ENCODE measurements at regions not wholly inside any gene's neighbourhood (a gene's known extent, or its start where the extent isn't known, plus 50 kb on each side); places are given as distances from the start of the nearest gene placed in this dataset.

- no peak for TF ChIP-seq CTCF (IDR thresholded peaks at IDR 0.05)
- no peak for TF ChIP-seq POLR2A (IDR thresholded peaks at IDR 0.05)
- H3K36me3 ChIP-seq (replicated peaks in 1 of 2) = no peaks in the 10 kb centered on the region
- H3K4me3 ChIP-seq = no peak overlapping the region
- H3K9me3 ChIP-seq (replicated peaks in 1 of 3) = peaks cover 0 to 7% (median 0%) of the 10 kb centered on the region in 3 donors
- H3K4me1 ChIP-seq (replicated peaks in 1 of 2) = no peaks in the 10 kb centered on the region
- no peaks in the 10 kb centered on the region for H3K27me3 ChIP-seq
- WGBS, 4 donors = 89 to 94% (median 91%) methylated on average over 3 to 8 of the region's 8 CpGs
- no peak overlapping the region for H3K27ac ChIP-seq
- intact Hi-C loops (cut with DNase I) = no loop called here
- peak in 4 of 7 donors; percentile 13 to 35 (median 14) for DNase-seq
Observed at GRCh38 chr2:240226672-240227537, 86.4 kb upstream of the OTOS start.

- TF ChIP-seq POLR2A (IDR thresholded peaks at IDR 0.05) (no peak), CTCF (IDR thresholded peaks at IDR 0.05) (no peak)
- Histone ChIP-seq H3K27me3 (no peaks in the 10 kb centered on the region), H3K4me3 (no peak overlapping the region), H3K4me1 (replicated peaks in 1 of 2) (no peaks in the 10 kb centered on the region), H3K36me3 (replicated peaks in 1 of 2) (no peaks in the 10 kb centered on the region), H3K9me3 (replicated peaks in 1 of 3) (peaks cover 0 to 7% (median 0%) of the 10 kb centered on the region in 3 donors), H3K27ac (no peak overlapping the region)
- DNase-seq = peak in 4 of 7 donors; percentile 4 to 25 (median 12)
- intact Hi-C loops (cut with DNase I) = no loop called here
- WGBS, 4 donors = 85 to 92% (median 88%) methylated on average over 8 to 14 of the region's 14 CpGs
Observed at GRCh38 chr2:240227538-240228428, 87.3 kb upstream of the OTOS start.

GRCh38 chr2:240229005-240229404 is 88.5 kb upstream of the OTOS start:
- 42 to 100% (median 97%) methylated on average over 1 of the region's 1 CpG for WGBS, 4 donors
- no peaks in the 10 kb centered on the region for H3K27me3 ChIP-seq
- no peaks in the 10 kb centered on the region for H3K36me3 ChIP-seq (replicated peaks in 1 of 2)
- no peak overlapping the region for H3K27ac ChIP-seq
- no peak for DNase-seq
- peaks cover 0 to 3% of the 10 kb centered on the region in 2 donors for H3K4me1 ChIP-seq (replicated peaks in 1 of 2)
- no peak for TF ChIP-seq POLR2A (IDR thresholded peaks at IDR 0.05)
- no peak for TF ChIP-seq CTCF (IDR thresholded peaks at IDR 0.05)
- intact Hi-C loops (cut with DNase I) = no loop called here
- H3K9me3 ChIP-seq (replicated peaks in 1 of 3) = peaks cover 0 to 7% (median 0%) of the 10 kb centered on the region in 3 donors
- no peak overlapping the region for H3K4me3 ChIP-seq
